Gastrocnemius medialis (tissue), 4 donors: ENCODE measurements at regions not wholly inside any gene's neighbourhood (a gene's known extent, or its start where the extent isn't known, plus 50 kb on each side); places are given as distances from the start of the nearest gene placed in this dataset.

Experiments
- ATAC-seq, 2 donors: fragments of 150-250 bp; one replicate each; pipeline ENCODE4 v1.9.1; 2016
- DNase-seq, 2 donors: peaks; one replicate each; pipeline ENCODE4 v3.0.0-alpha.2; 2019
- H3K27ac ChIP-seq, 4 donors: fragments of 200-600 bp; sonication (generic); 1 replicate in 1 of 4; 2 replicates in 3 of 4; pipeline ENCODE4 v1.5.1; 2016 to 2018; ENCODE audit warnings: mild to moderate bottlenecking in 2 of 4, moderate library complexity in 1 of 4
- H3K27me3 ChIP-seq, 3 donors: fragments of 200-600 bp; sonication (generic) in 2 of 3; 1 replicate in 1 of 3; 2 replicates in 2 of 3; pipeline versions ENCODE4 v1.5.1 to v1.6.0; 2016 to 2019; ENCODE audit warnings: mild to moderate bottlenecking in 1 of 3, moderate library complexity in 1 of 3
- H3K36me3 ChIP-seq, 2 donors: fragments of 200-600 bp; sonication (generic) in 1 of 2; one replicate each; pipeline ENCODE4 v1.5.1; 2017 to 2018
- H3K4me1 ChIP-seq, 2 donors: fragments of 200-600 bp; sonication (generic) in 1 of 2; one replicate each; pipeline ENCODE4 v1.5.1; 2016 to 2017; ENCODE audit warnings: mild to moderate bottlenecking in 2 of 2
- H3K4me3 ChIP-seq, 4 donors: fragments of 200-600 bp; sonication (generic) in 3 of 4; 1 replicate in 1 of 4; 2 replicates in 3 of 4; pipeline ENCODE4 v1.5.1; 2016 to 2019; ENCODE audit warnings: mild to moderate bottlenecking in 2 of 4
- H3K9me3 ChIP-seq, 3 donors: fragments of 200-600 bp; sonication (generic) in 2 of 3; 1 replicate in 1 of 3; 2 replicates in 2 of 3; pipeline ENCODE4 v1.5.1; 2016 to 2019
- POLR2A ChIP-seq, 2 donors: fragments of 450-650 bp; IDR thresholded peaks; one replicate each; pipeline ENCODE4 v1.6.1; 2017; ENCODE audit warnings: antibody characterized with exemption in 2 of 2, mild to moderate bottlenecking in 2 of 2, moderate library complexity in 2 of 2
- in situ Hi-C, 4 donors: fragments of 200-750 bp; cut with MboI; loops; one replicate each; pipeline versions ENCODE4 v1.15.0 to v1.8.0; 2017; ENCODE audit warnings: low sequenced_read_pairs in 4 of 4
- intact Hi-C: fragments of 100-400 bp; cut with DNase I; formaldehyde crosslinking; loops from one replicate; pipeline ENCODE4 v1.15.1; 2023; ENCODE audit warnings: low total_unique reads
- TF ChIP-seq, protein P1 (sequence below), 5 experiments: fragments of 450-650 bp in 3 of 5; fragments of 200-600 bp in 2 of 5; sonication (generic) in 2 of 5; IDR thresholded peaks in 4 of 5; conservative IDR thresholded peaks in 1 of 5; 1 replicate in 4 of 5; 2 replicates in 1 of 5; pipeline ENCODE4 v1.5.1; 2016 to 2019; ENCODE audit warnings: antibody characterized with exemption in 5 of 5, mild to moderate bottlenecking in 3 of 5, moderate library complexity in 3 of 5

DNA sequence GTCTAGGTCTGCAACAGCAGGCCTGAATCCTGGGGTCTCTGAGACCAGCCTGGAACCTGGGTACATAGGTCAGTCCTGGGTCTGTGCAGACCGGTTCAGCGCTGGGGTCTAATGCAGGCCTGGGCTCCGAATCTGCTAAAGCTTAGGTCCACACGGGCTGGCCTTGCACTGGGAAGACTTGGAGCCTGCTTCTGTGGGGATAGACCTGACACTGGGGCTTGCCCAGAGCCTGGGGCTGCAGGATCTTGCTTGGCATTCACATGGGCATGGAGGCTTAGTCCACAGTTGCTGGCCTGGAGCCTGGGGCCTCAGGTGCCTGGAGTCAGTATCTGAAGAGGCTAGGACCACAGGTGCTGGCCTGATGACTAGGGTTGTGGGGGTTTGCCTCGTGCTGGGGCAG lies 369.8 kb upstream of the SEL1L start:
- H3K4me1 ChIP-seq, result no peaks in the 10 kb centered on the region
- no peaks in the 10 kb centered on the region for H3K27me3 ChIP-seq
- ATAC-seq (no peak), DNase-seq (no peak)
- no peak overlapping the region for H3K27ac ChIP-seq
- in situ Hi-C loops (no loop called here), intact Hi-C loops (no loop called here)
- TF ChIP-seq, protein P1, sequence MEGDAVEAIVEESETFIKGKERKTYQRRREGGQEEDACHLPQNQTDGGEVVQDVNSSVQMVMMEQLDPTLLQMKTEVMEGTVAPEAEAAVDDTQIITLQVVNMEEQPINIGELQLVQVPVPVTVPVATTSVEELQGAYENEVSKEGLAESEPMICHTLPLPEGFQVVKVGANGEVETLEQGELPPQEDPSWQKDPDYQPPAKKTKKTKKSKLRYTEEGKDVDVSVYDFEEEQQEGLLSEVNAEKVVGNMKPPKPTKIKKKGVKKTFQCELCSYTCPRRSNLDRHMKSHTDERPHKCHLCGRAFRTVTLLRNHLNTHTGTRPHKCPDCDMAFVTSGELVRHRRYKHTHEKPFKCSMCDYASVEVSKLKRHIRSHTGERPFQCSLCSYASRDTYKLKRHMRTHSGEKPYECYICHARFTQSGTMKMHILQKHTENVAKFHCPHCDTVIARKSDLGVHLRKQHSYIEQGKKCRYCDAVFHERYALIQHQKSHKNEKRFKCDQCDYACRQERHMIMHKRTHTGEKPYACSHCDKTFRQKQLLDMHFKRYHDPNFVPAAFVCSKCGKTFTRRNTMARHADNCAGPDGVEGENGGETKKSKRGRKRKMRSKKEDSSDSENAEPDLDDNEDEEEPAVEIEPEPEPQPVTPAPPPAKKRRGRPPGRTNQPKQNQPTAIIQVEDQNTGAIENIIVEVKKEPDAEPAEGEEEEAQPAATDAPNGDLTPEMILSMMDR (IDR thresholded peaks at IDR 0.05 in 4 of 5, conservative IDR thresholded peaks at IDR 0.05 in 1 of 5), result no peak
- TF ChIP-seq POLR2A (IDR thresholded peaks at IDR 0.05), result no peak
- H3K9me3 ChIP-seq, result no peaks in the 10 kb centered on the region
- H3K36me3 ChIP-seq, result no peaks in the 10 kb centered on the region
- no peak overlapping the region for H3K4me3 ChIP-seq

DNA sequence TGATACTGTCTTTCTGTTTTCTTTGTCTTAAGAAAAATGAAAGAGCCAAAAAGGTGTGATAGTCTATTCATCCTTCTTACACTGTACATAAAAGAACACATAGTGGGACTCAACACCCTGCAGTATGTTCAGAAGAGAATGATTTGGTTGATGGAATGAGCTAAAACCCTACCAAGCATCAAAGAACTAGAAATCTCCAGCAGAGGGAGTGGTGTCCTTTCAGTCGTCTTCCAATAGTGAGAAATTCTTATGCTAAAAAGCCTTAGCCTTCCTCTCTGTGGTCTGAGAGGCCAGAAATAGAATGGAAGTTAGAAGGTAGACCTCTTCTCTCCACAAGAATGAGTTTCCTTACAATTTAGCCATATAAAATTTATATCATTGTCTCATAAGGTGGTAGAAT lies 393.4 kb upstream of the SEL1L start:
- intact Hi-C loops, result no loop called here
- Histone ChIP-seq H3K4me3 (no peak overlapping the region), H3K27me3 (no peaks in the 10 kb centered on the region), H3K36me3 (no peaks in the 10 kb centered on the region), H3K9me3 (no peaks in the 10 kb centered on the region), H3K27ac (no peak overlapping the region), H3K4me1 (no peaks in the 10 kb centered on the region)
- ATAC-seq, result no peak
- in situ Hi-C loops, result no loop called here
- no peak for TF ChIP-seq POLR2A (IDR thresholded peaks at IDR 0.05)
- TF ChIP-seq, protein P1 (IDR thresholded peaks at IDR 0.05 in 4 of 5, conservative IDR thresholded peaks at IDR 0.05 in 1 of 5), result no peak
- no peak for DNase-seq

DNA sequence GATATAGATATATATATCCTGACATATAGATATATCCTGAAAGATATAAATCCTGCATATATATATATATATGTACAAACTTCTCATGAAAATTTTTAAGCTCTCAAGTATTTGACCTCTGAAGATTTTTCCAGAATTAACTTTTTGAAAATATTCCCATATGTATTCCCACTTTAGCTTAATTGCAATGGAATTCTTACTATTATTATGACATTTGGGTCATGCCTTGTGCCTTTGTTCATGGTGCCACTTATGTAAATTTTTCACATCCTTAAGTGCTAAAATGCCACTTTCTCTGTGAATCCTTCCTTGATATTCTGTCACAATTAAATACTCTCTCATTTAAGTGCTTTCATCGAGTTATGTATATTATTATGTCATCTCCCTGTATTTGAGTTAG lies 398.2 kb upstream of the SEL1L start:
- in situ Hi-C loops, result no loop called here
- ATAC-seq, result no peak

DNA sequence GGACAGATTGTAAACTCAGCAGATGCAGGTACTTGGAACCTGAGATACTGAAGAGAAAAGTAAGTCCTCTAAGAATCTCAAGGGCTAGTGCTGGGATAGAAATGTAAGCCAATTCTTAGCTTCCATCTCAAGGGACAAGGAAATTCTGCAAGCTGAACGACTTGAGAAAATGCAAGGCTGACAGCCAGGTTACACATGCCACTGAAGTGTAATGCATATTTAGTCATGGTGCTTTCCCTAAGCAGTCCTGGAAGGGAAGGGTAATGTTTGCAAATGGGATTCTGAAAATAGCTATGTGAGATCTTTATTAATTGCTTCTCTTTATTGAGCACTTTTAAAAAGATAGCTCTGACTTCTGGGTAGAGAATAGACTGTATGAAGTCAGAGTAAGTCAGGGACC lies 402.7 kb upstream of the SEL1L start:
- TF ChIP-seq POLR2A (IDR thresholded peaks at IDR 0.05), result no peak
- TF ChIP-seq, protein P1 (IDR thresholded peaks at IDR 0.05 in 4 of 5, conservative IDR thresholded peaks at IDR 0.05 in 1 of 5), result no peak
- in situ Hi-C loops, result no loop called here
- no peak for DNase-seq
- ATAC-seq, result no peak
- Histone ChIP-seq H3K9me3 (no peaks in the 10 kb centered on the region), H3K36me3 (no peaks in the 10 kb centered on the region), H3K27ac (no peak overlapping the region), H3K4me3 (no peak overlapping the region), H3K4me1 (no peaks in the 10 kb centered on the region), H3K27me3 (no peaks in the 10 kb centered on the region)
- intact Hi-C loops, result no loop called here

More for the DNA sequence above, 398.2 kb upstream of the SEL1L start:
- Histone ChIP-seq H3K4me1 (no peaks in the 10 kb centered on the region), H3K4me3 (no peak overlapping the region), H3K36me3 (no peaks in the 10 kb centered on the region), H3K9me3 (no peaks in the 10 kb centered on the region), H3K27ac (no peak overlapping the region), H3K27me3 (no peaks in the 10 kb centered on the region)
- intact Hi-C loops, result no loop called here
- TF ChIP-seq, protein P1 (IDR thresholded peaks at IDR 0.05 in 4 of 5, conservative IDR thresholded peaks at IDR 0.05 in 1 of 5), result no peak
- TF ChIP-seq POLR2A (IDR thresholded peaks at IDR 0.05), result no peak
- DNase-seq, result no peak

DNA sequence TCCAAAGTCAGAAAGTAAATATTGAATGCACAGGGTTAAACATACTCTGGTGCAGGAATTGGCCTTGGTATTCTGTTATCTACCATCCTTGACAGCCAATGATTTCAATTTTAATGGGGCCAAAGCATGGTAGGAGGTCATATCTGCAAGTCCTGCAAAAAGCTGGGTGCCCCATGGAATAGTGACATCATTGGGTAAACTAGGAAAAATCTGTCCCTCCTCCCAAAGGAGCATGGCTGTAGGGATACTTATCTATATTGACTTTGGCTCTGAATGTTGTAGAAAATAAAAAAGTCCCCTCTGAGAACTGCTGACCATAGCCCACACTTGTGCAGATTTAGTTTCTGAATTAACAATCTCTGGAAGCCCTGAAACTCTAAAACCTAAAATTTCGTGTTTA lies 403.2 kb upstream of the SEL1L start:
- no peaks in the 10 kb centered on the region for H3K36me3 ChIP-seq
- H3K27me3 ChIP-seq, result no peaks in the 10 kb centered on the region
- no peaks in the 10 kb centered on the region for H3K9me3 ChIP-seq
- intact Hi-C loops (no loop called here), in situ Hi-C loops (no loop called here)
- DNase-seq (no peak), ATAC-seq (no peak)
- H3K4me3 ChIP-seq, result no peak overlapping the region
- TF ChIP-seq, protein P1 (IDR thresholded peaks at IDR 0.05 in 4 of 5, conservative IDR thresholded peaks at IDR 0.05 in 1 of 5), result no peak
- TF ChIP-seq POLR2A (IDR thresholded peaks at IDR 0.05), result no peak
- no peak overlapping the region for H3K27ac ChIP-seq
- no peaks in the 10 kb centered on the region for H3K4me1 ChIP-seq
